NOMO-1 (cell line): ENCODE measurements at regions not wholly inside any gene's neighbourhood (a gene's known extent, or its start where the extent isn't known, plus 50 kb on each side); places are given as distances from the start of the nearest gene placed in this dataset.
A peak's percentile ranks its signal among the peaks of the same experiment; 100 is the strongest.
"Not testable (repeated sequence)": the region's sequence is repeated elsewhere in the genome, so short reads cannot be mapped to it uniquely, and the experiment has no call there.

Experiments used
- DNase-seq, 2 experiments: peaks; one replicate each; lab custom pipeline; 2025; ENCODE audit not compliant: unreplicated experiment in 2 of 2; lab: John Stamatoyannopoulos, UW

DNA sequence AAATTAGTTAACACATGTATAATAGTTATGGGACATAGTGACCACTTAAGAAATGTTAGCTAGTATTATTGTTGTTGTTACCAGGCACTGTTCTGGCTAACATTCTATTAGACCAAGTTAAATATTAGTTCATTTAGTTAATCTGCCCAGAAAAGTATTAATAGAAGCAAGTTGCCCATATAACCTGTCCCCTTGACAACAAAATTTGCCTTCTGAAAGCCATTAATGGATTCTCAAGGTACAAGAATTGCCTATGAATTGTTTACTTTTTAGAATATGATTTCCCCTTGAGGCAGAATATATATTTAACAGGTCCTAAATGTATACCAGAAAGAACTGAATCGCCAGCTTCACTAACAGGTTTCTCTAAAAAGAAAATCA lies 167.3 kb upstream of the TMCC3 start:
- no peak for DNase-seq

DNA sequence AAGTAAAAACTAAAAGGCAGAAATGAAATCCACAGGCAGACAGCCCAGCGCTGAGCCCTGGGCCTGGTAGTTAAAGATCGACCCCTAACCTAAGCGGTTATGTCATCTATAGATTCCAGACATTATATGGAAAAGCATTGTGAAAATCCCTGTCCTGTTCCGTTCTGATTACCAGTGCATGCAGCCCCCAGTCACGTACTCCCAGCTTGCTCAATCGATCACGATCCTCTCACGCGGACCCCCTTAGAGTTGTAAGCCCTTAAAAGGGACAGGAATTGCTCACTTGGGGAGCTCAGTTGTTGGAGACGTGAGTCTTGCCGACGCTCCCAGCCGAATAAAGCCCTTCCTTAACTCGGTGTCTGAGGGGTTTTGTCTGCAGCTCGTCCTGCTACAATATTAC lies 166.8 kb upstream of the TMCC3 start:
- DNase-seq: not testable (repeated sequence)

DNA sequence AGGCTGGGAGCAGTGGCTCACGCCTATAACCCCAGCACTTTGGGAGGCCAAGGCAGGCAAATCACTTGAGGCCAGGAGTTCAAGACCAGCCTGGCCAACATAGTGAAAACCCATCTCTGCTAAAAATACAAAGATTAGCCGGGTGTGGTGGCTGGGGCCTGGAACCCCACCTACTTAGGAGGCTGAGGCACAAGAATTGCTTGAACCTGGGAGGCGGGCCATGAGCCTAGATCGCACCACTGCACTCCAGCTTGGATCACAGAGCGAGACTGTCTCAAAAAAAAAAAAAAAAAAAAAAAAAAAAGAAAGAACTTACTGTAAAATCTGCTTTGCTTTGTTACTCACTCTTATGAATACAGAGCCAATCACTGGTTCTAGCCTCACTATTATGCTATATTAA lies 166.4 kb upstream of the TMCC3 start:
- not testable (repeated sequence) for DNase-seq

DNA sequence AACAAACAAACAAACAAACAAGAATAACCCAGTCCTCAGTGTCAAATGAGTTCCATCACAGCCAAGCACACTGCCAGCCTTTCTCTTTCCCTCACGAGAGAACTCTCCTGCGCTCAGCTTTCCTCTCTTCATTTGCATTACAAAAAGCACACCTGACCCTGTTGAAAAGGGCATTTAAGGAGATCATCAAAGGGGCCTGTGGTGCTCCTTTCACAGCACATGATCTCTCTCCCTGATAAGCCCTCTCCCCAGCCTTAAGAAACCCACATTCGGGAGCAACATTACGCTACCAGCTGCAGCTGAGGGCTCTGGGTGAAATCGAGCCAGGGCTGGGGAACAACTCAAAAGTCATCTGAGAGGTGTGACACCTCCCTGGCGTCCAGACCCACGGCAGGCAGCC lies 165.6 kb upstream of the TMCC3 start:
- DNase-seq: no peak

DNA sequence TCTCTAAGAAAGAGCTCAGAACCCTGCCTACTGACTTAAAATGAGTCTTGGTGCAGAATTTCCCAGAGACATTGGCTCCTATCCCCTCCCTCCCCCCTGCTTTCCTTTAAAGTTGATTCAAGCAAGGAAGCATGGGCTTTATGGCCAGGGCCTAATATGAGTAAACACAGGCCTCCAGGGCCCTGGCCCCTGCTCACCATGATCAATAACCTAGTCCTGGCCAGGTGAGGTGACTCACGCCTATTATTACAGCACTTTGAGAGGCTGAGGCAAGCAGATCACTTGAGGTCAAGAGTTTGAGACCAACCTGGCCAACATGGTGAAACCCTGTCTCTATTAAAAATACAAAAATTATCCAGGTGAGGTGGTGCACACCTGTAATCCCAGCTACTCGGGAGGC lies 165.1 kb upstream of the TMCC3 start:
- no peak for DNase-seq

DNA sequence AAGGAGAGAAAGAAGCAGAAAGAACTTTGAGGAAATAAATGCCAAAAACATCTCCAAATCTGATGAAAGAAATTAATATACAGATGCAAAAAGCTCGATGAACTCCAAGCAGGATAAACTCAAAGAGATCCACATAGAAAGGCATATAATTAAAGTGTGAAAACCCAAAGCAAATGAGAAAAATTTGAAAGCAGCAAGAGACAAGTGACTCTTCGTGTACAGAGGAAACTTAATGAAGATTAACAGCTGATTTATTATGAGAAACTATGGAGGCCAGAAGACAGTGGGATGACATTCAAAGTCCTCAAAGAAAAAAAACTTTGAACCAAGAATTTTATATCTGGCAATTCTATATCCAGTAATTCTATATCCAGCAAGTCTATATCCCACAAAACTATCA lies 163.0 kb upstream of the TMCC3 start:
- peak in 1 of 2 experiments; percentile 33 for DNase-seq

DNA sequence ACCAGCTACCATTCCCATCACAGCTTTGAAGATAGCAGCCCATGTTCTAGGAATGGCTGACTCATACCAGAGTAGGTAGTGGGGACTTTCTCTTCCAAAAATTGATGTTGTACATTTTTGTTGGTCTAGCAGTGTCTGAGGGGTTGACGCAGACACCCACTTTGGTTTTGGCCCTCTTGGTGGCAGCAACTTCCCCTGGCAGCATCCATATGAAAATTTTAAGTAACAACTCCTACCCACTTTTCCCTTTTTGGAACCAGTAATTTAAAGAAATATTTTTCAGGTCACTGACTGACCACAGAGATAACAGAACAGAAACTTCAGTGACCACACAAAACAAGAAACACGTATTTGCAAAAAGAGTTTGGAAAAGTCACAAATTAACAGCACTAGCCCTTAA lies 162.0 kb upstream of the TMCC3 start:
- no peak for DNase-seq

DNA sequence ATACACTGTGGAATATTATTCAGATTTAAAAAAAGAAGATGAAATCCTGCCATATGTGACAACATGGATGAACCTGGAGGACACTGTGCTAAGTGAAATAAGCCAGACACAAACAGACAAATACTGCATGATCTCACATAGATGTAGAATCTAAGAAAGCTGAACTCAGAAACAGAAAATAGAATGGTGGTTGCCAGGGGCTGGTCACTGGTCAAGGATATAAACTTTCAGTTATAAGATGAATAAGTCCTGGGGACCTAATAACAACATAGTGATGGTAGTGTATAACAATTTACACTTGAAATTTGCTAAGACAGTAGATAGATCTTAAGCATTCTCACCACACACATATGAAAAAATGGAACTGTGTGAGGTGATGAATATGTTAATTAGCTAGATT lies 161.3 kb upstream of the TMCC3 start:
- no peak for DNase-seq

DNA sequence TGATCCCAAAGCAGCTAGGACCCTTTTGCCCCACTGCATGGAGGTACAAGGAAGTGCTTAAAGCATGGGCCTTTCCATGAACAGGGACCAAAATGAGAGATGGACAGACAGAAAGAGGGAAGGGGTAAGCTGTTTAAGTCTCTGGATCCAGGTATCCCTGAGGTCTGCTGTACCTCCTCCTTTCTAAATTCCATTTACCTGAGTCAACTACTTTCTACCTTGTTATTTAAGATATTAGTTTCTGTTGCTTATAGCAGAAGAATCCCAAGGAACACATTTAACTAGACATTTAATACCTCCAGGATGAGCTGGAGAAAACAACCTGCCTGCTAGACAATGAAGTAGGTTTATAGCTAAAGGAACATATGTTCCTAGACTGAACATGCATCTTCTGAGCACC lies 157.6 kb upstream of the TMCC3 start:
- DNase-seq: no peak

DNA sequence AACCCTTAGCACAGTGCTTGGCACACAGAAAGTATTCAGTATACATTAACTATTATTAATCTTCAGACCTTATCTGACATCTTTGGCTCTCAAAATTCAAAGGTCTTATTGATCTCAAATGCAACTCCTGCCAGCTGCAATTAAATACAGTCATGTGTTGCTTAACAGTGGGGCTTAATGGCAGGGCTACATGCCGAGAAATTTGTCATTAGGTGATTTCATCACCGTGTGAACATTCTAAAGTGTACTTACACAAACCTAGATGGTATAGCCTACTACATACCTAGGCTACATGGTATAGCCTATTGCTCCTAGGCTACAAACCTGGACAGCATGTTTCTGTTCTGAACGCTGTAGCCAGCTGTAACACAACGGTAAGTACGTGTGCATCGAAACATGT lies 156.3 kb upstream of the TMCC3 start:
- peak; percentile 29 to 40 for DNase-seq

DNA sequence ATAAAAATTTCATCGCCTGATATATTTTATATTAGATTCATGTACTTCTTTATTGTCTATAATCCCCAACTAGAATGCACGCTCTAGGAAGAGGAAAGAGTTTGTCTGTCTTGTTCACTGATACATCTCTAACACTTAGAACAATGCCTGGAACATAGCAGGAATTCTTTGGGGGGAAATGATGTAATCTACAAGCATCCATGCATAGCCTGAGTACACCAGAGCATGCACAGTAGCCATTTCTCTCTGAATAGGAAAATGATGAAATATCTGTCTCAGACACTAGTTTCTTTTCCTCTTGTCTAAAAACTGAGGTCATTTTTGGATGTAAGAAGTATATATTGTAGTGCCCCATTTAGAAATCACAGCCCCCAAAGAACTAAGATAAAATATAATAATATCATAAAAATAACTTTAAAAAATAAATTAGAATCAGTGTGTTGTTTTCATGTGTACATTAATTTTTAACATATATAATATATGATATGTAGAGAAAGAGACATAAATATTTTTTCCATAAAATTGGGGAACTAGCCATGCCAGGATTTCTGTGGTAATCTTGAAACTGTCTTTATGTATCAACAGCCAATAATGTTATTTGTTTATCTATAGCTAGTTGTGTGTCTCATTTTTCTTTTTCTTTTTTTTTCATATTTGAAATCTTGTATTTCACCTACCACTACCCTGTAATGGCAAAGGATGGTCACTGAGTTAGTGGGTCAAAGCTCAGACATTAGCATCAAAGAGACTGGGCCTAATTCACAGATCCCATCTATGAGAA lies 155.6 kb upstream of the TMCC3 start:
- peak; percentile 12 to 80 for DNase-seq

DNA sequence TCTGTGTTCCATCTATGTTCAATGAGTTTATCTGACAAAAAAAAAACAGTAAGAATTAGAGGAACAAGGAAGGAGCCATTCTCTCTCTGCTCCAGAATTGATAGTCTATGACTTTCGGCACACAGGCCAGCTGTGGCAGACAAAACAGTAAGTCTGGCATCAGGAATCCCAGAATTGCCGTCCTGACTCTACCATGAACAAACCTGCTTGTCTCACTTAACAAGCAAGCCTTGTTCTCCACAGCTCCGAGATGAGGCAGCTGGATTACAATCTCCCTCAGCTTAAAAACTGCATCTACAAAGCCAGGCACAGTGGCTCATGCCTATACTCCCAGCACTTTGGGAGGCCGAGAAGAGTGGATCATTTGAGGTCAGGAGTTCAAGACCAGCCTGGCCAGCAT lies 153.6 kb upstream of the TMCC3 start:
- no peak for DNase-seq

DNA sequence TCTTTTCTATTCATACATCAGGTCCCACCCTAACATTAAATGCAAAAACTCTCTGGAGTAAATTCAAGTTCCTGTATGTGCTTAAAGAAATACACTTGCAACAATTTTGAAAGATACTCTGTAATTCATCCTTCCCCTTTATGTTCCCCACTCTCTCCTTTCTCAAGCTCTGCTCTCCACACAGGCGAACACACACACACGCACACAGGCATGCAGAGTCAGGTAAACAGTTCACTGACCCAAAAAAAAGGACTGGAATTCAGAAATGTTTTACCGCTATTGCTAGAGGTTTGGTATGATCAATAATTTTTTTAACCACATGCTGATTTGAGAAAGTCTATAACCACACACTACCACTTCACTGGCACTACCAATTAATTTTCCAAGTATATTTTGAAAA lies 152.4 kb upstream of the TMCC3 start:
- DNase-seq: no peak

DNA sequence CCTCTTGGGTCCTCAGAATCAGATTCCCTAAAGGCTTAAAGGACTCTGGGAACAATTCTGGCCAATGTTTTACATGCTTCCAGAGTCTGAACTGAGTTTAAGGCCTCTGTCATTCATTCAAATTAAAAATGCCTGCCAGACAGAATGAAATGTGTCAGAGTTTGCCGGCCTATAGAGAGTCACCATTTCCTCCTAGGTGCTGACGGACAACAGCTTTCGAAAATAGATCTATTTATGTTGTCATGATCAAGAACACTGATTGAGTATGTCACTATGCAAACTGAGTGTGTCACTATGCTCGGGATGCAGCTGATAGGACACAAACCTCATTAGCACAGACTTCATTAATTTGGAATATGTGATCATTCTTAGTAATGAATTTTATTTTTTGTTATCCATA lies 151.4 kb upstream of the TMCC3 start:
- DNase-seq: no peak

DNA sequence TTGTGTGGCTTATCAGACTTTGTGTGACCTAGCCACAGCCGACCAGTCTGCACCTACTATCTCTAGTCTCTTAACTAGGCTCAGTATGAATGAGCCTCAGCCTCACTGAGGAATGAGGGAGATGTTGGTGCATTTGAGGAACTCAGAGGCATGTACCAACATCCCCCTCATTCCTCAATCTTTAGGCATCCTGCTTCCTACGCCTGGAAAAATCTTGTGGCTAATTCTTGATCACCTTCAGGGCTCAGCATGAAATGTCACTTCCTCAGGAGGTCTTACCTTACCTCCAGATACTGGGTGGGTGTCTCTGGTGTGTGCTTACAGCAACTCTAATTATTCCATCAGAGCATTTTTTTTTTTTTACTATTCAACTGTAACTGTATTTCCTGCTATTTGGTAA lies 148.8 kb upstream of the TMCC3 start:
- DNase-seq: no peak

DNA sequence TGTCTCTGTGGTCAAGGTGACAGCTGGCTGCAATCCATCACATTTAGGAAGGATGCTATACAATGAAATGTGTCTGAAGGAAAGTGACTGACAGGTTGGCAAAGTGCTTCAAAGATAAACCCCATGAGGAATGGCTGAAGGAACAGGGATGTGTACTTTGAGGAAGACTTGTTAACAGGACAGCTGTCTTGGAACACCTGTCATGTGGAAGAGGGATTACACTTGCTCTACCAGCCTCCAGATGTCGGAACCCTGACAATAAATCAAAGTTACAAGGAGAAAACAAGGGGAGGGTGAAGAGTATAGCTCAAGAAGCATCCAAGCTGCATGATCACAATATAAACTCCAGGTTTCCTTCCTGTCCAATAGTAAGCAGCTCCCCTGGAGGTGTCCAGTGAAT lies 147.8 kb upstream of the TMCC3 start:
- DNase-seq: no peak

DNA sequence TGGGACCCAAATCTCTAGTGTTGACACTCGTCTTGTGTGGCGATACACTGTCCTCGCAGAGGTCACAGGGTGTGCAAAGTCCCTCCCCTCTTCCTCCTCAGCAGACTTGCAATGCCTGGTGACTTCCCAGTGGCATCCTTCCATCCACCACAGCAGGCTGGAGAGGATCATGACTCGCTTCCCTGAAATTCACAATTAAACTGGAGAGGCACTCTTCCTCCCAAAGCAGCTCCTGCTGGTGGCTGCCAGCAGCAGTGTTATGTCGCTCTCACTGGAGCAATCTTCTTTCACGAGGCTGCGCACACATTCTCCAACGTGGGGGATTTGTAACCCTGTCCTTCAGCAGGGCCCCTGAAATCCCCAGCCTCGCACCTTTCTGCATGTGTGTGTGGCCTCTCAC lies 145.2 kb upstream of the TMCC3 start:
- no peak for DNase-seq

DNA sequence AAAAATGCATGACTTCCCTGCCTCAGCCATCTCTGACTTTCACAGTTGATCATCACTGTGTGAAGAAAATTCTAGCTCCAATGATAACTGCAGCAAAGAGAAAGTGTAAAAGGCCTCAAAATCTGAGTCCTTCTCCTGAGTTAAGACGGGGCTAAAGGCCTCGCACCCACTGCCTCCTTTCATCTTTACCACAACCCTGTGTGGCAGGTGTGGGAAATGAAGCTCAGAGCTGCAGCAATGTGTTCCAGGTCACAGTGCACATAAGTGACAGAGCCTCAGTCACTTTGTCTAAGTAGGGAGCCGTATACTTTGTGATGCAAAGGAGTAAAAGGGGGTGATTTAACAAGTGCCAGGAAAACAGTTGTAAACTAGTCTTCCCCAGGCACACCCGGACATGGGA lies 144.7 kb upstream of the TMCC3 start:
- DNase-seq: no peak

DNA sequence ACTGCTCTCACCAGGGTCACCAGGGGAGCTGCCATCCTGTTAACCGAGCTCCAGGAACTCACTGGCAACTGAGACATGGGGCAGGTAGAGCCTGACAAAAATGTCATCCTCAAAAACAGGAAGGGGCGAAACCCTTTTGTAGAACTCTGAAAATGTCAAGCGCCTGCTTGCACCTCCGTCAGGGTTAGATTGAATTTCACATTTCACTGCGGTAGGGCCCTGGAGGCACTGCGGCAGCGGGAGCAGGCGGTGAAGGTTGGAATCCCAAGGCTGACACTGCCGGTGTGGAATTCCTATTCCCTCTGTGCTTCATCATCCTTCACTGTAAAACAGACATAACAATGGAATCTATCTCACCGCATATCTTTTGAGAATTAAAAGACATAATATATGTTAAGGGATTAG lies 142.8 kb upstream of the TMCC3 start:
- peak; percentile 40 to 61 for DNase-seq

DNA sequence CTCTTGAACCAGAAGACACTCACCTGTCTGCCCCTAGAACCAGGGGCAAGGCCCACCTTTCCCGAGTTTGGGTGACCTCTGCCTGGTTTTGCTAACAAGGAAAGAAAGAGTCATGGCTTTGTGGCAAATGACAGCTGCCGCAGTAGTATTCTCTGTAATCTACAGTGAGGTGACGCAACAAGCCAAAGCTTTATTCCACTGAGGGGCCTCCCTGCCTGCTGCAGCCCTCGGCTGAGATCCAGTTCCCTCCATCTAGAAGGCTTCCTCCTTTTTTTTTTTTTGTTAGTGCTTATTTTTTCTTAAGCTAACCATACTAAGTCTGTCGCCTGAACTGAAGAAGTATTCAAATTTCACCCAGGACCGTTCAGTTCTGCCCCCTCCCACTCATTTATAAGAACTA lies 142.3 kb upstream of the TMCC3 start:
- DNase-seq: peak; percentile 89 to 94

DNA sequence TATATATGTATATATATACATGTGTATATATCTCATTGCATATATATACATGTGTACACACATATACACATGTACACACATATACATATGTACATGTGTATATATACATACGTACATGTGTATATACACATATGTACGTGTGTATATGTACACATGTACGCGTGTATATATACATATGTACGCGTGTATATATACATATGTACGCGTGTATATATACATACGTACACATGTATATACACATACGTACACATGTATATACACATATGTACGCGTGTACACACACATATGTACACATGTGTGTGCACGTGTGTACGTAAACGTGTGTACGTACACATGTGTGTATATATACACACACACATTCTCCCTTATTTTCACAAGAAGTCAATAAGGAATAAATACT lies 141.6 kb upstream of the TMCC3 start:
- no peak for DNase-seq

DNA sequence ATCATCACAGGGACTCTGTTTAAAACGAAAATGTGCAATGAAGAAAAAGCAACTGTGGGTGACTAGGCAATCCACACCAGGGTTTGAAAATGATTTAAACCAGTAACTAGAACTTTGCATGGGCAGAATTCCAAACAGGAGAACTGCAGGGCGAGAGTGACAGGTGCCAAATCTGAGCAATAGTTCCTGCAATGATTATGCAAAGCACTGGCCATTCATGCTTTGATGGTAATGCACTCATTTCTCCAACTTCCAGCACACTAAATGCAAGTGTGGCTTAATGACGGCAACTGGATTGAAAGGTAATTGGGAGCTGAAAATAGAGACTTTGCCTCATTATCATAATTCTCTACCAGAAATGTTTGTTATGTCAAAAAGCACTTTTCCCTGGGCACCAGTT lies 140.5 kb upstream of the TMCC3 start:
- DNase-seq: no peak

DNA sequence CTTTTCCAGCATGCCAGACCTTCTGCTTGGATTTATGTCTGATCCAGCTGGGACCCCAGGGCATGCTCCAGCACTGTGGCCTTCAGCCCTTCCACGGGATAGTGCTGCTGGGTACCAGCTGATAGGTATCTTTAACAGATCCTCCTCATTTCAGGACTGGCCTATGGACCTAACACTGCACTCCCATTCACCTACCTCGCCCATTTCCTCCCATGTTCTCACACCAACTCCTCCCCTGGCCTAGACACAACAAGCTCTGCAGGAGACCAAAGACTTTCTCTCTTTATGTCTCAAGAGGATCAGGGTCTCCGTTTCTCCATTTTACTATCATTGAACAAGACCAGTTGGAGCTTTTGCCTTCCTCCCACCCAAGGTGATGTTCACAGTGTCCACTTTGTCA lies 140.0 kb upstream of the TMCC3 start:
- DNase-seq: no peak
